Activated T-helper 2 cell treated with anti-CD3 and anti-CD28 coated beads, Interferon-gamma antibody, Interleukin-2, Interleukin-4, amounts not matched to agents 10 μg/mL and 5 μg/mL and 100 μg/mL, durations not matched to agents 14 hours and 24 hours and 36 hours (primary cell): ENCODE measurements at regions not wholly inside any gene's neighbourhood (a gene's known extent, or its start where the extent isn't known, plus 50 kb on each side); places are given as distances from the start of the nearest gene placed in this dataset.
"Not testable (repeated sequence)": the region's sequence is repeated elsewhere in the genome, so short reads cannot be mapped to it uniquely, and the experiment has no call there.

Source experiments
- DNase-seq: peaks from one replicate; pipeline ENCODE4 v3.0.0; 2021; ENCODE audit warnings: low spot score
- H3K27ac Mint-ChIP-seq: one replicate; pipeline ENCODE4 v1.8.0; 2021; ENCODE audit warnings: mixed read lengths
- H3K27me3 Mint-ChIP-seq: one replicate; pipeline ENCODE4 v1.8.0; 2021; ENCODE audit warnings: low read depth, mixed read lengths
- H3K36me3 Mint-ChIP-seq: one replicate; pipeline ENCODE4 v1.8.0; 2021; ENCODE audit warnings: low read depth, mixed read lengths
- H3K4me1 Mint-ChIP-seq: one replicate; pipeline ENCODE4 v1.8.0; 2021; ENCODE audit warnings: low read depth, mixed read lengths
- H3K4me3 Mint-ChIP-seq: one replicate; pipeline ENCODE4 v1.8.0; 2021; ENCODE audit warnings: low read depth, mild to moderate bottlenecking, moderate library complexity, mixed read lengths
- H3K9me3 Mint-ChIP-seq: one replicate; pipeline ENCODE4 v1.8.0; 2021; ENCODE audit warnings: mixed read lengths
- intact Hi-C: fragments of 100-400 bp; cut with micrococcal nuclease; formaldehyde crosslinking; loops from one replicate; pipeline ENCODE4 v1.15.1; 2023

GRCh38 chr3:144923046-144923775 is 951.6 kb downstream of the DIPK2A start:
- Mint-ChIP-seq H3K27me3 (no peaks in the 10 kb centered on the region), H3K27ac (no peak overlapping the region), H3K9me3 (no peaks in the 10 kb centered on the region), H3K4me1 (no peaks in the 10 kb centered on the region), H3K4me3 (no peak overlapping the region), H3K36me3 (no peaks in the 10 kb centered on the region)
- intact Hi-C loops: no loop called here
- DNase-seq: no peak

- no peak overlapping the region for H3K27ac Mint-ChIP-seq
- no peaks in the 10 kb centered on the region for H3K27me3 Mint-ChIP-seq
- H3K4me1 Mint-ChIP-seq: no peaks in the 10 kb centered on the region
- intact Hi-C loops: no loop called here
- H3K4me3 Mint-ChIP-seq: no peak overlapping the region
- H3K36me3 Mint-ChIP-seq: no peaks in the 10 kb centered on the region
- no peak for DNase-seq
- peaks cover 9% of the 10 kb centered on the region for H3K9me3 Mint-ChIP-seq
Measured at GRCh38 chr3:144930431-144930830, 958.8 kb downstream of the DIPK2A start.

GRCh38 chr3:144931590-144931989 is 960.0 kb downstream of the DIPK2A start:
- no peak overlapping the region for H3K27ac Mint-ChIP-seq
- H3K27me3 Mint-ChIP-seq: no peaks in the 10 kb centered on the region
- peaks cover 9% of the 10 kb centered on the region for H3K9me3 Mint-ChIP-seq
- intact Hi-C loops: no loop called here
- H3K4me3 Mint-ChIP-seq: no peak overlapping the region
- no peaks in the 10 kb centered on the region for H3K4me1 Mint-ChIP-seq
- no peak for DNase-seq
- no peaks in the 10 kb centered on the region for H3K36me3 Mint-ChIP-seq

GRCh38 chr3:144942093-144942837 is 970.6 kb downstream of the DIPK2A start:
- Mint-ChIP-seq H3K9me3 (peaks cover 7% of the 10 kb centered on the region), H3K4me1 (no peaks in the 10 kb centered on the region), H3K4me3 (no peak overlapping the region), H3K27ac (no peak overlapping the region), H3K36me3 (no peaks in the 10 kb centered on the region), H3K27me3 (no peaks in the 10 kb centered on the region)
- intact Hi-C loops: no loop called here
- DNase-seq: no peak

GRCh38 chr3:144942838-144943197 is 971.2 kb downstream of the DIPK2A start:
- Mint-ChIP-seq H3K36me3 (no peaks in the 10 kb centered on the region), H3K27me3 (no peaks in the 10 kb centered on the region), H3K27ac (no peak overlapping the region), H3K9me3 (peaks cover 4% of the 10 kb centered on the region), H3K4me3 (no peak overlapping the region), H3K4me1 (no peaks in the 10 kb centered on the region)
- intact Hi-C loops: no loop called here
- DNase-seq: no peak

- Mint-ChIP-seq H3K9me3 (peaks cover 3% of the 10 kb centered on the region), H3K36me3 (no peaks in the 10 kb centered on the region), H3K4me3 (no peak overlapping the region), H3K27me3 (no peaks in the 10 kb centered on the region), H3K27ac (no peak overlapping the region), H3K4me1 (no peaks in the 10 kb centered on the region)
- intact Hi-C loops: no loop called here
- DNase-seq: no peak
Measured at GRCh38 chr3:144947895-144948294, 976.3 kb downstream of the DIPK2A start.

GRCh38 chr3:144948711-144949110 is 977.1 kb downstream of the DIPK2A start:
- Mint-ChIP-seq H3K4me1 (no peaks in the 10 kb centered on the region), H3K9me3 (peaks cover 3% of the 10 kb centered on the region), H3K27me3 (no peaks in the 10 kb centered on the region), H3K4me3 (no peak overlapping the region), H3K36me3 (no peaks in the 10 kb centered on the region), H3K27ac (no peak overlapping the region)
- intact Hi-C loops: no loop called here
- no peak for DNase-seq

- Mint-ChIP-seq H3K27ac (no peak overlapping the region), H3K36me3 (no peaks in the 10 kb centered on the region), H3K4me1 (no peaks in the 10 kb centered on the region), H3K27me3 (no peaks in the 10 kb centered on the region), H3K9me3 (no peaks in the 10 kb centered on the region), H3K4me3 (no peak overlapping the region)
- intact Hi-C loops: no loop called here
- no peak for DNase-seq
Measured at GRCh38 chr3:144953959-144954358, 982.3 kb downstream of the DIPK2A start.

DNA sequence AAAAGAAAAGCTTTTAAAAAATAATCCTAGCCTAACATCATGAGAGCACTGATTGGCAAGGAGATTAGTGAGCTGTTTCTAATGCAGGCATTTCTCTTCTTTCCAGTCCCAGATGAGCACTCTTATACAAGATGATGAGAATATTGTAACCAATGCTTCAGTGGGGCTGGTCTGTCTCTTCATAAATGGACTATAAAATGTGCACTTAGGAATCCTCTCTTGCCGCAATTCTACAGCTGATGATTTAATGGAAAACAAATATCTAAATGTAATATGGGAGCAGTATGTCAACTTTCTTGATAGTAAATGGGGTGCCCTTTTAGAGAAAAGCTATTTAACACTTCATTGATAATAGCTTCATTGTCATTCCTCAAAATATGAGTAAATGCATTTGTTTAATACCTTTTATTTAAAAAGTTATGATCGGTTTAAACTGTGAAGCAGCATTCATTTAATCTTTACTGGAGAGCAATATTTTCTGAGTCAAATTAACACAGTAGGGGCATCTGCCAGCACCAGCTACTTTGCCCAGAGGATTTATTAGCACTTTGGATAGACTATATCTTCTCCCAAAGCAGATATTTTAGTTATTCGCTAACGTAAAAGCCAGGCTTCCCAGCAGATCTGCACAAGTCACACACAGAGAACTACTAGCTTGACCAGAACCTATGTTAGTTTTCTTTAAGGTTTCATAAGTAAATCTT is 985.9 kb downstream of the DIPK2A start:
- Mint-ChIP-seq H3K9me3 (no peaks in the 10 kb centered on the region), H3K36me3 (no peaks in the 10 kb centered on the region), H3K4me1 (no peaks in the 10 kb centered on the region), H3K27ac (no peak overlapping the region), H3K4me3 (no peak overlapping the region), H3K27me3 (no peaks in the 10 kb centered on the region)
- intact Hi-C loops: no loop called here
- no peak for DNase-seq

- no peak for DNase-seq
- intact Hi-C loops: no loop called here
- no peaks in the 10 kb centered on the region for H3K36me3 Mint-ChIP-seq
- H3K9me3 Mint-ChIP-seq: no peaks in the 10 kb centered on the region
- H3K4me1 Mint-ChIP-seq: no peaks in the 10 kb centered on the region
- H3K27me3 Mint-ChIP-seq: no peaks in the 10 kb centered on the region
- H3K4me3 Mint-ChIP-seq: no peak overlapping the region
- no peak overlapping the region for H3K27ac Mint-ChIP-seq
Measured at GRCh38 chr3:144963810-144964209, 992.2 kb downstream of the DIPK2A start.

DNA sequence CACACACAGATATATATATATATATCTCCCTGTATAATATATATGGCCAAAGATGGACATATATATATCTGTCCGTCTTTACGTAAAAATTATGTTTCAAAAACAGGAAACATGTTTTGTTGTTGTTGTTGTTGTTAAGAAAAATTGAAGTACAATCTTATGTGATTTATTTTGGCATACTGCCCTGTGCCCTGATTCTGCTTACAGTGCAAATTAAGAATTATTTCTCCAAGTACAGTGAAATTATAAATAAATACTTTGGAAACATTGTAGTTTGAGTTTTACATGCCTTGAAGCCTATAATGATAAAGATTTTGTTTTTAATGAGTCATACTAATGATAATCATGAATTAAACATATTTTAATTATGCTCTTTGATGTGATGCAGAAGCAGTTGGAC is 994.9 kb downstream of the DIPK2A start:
- H3K27ac Mint-ChIP-seq: no peak overlapping the region
- H3K27me3 Mint-ChIP-seq: no peaks in the 10 kb centered on the region
- no peak for DNase-seq
- no peaks in the 10 kb centered on the region for H3K4me1 Mint-ChIP-seq
- H3K9me3 Mint-ChIP-seq: no peaks in the 10 kb centered on the region
- no peaks in the 10 kb centered on the region for H3K36me3 Mint-ChIP-seq
- no peak overlapping the region for H3K4me3 Mint-ChIP-seq
- intact Hi-C loops: no loop called here

GRCh38 chr3:144968750-144969350 is 997.2 kb downstream of the DIPK2A start:
- intact Hi-C loops: no loop called here
- H3K36me3 Mint-ChIP-seq: no peaks in the 10 kb centered on the region

GRCh38 chr3:144984481-144984880 is 1012.9 kb downstream of the DIPK2A start:
- H3K27ac Mint-ChIP-seq, H3K4me3 Mint-ChIP-seq, intact Hi-C loops, H3K36me3 Mint-ChIP-seq, DNase-seq, H3K9me3 Mint-ChIP-seq, H3K27me3 Mint-ChIP-seq, H3K4me1 Mint-ChIP-seq: not testable (repeated sequence)

More at GRCh38 chr3:144968750-144969350, 997.2 kb downstream of the DIPK2A start:
- H3K27ac Mint-ChIP-seq: no peak overlapping the region
- DNase-seq: no peak
- no peak overlapping the region for H3K4me3 Mint-ChIP-seq
- H3K9me3 Mint-ChIP-seq: no peaks in the 10 kb centered on the region
- no peaks in the 10 kb centered on the region for H3K4me1 Mint-ChIP-seq
- H3K27me3 Mint-ChIP-seq: no peaks in the 10 kb centered on the region
